ENCODE measurements at regions not wholly inside any gene's neighbourhood (a gene's known extent, or its start where the extent isn't known, plus 50 kb on each side); places are given as distances from the start of the nearest gene placed in this dataset.

GRCh38 chr1:229710746-229711145, 84.7 kb downstream of the URB2 start:
- TF ChIP-seq, protein P1, sequence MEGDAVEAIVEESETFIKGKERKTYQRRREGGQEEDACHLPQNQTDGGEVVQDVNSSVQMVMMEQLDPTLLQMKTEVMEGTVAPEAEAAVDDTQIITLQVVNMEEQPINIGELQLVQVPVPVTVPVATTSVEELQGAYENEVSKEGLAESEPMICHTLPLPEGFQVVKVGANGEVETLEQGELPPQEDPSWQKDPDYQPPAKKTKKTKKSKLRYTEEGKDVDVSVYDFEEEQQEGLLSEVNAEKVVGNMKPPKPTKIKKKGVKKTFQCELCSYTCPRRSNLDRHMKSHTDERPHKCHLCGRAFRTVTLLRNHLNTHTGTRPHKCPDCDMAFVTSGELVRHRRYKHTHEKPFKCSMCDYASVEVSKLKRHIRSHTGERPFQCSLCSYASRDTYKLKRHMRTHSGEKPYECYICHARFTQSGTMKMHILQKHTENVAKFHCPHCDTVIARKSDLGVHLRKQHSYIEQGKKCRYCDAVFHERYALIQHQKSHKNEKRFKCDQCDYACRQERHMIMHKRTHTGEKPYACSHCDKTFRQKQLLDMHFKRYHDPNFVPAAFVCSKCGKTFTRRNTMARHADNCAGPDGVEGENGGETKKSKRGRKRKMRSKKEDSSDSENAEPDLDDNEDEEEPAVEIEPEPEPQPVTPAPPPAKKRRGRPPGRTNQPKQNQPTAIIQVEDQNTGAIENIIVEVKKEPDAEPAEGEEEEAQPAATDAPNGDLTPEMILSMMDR (IDR thresholded peaks at IDR 0.05; ENCODE audit: insufficient read depth, low read depth, low read length, missing control alignments) = no peak
- H3K4me3 ChIP-seq (ENCODE audit: low read length) = no peak overlapping the region
- no peak for DNase-seq (ENCODE audit: low read depth)

GRCh38 chr1:229714306-229714705, 88.3 kb downstream of the URB2 start:
- TF ChIP-seq, protein P1 (IDR thresholded peaks at IDR 0.05; ENCODE audit: insufficient read depth, low read depth, low read length, missing control alignments) = no peak
- no peak overlapping the region for H3K4me3 ChIP-seq (ENCODE audit: low read length)
- no peak for DNase-seq (ENCODE audit: low read depth)

DNA sequence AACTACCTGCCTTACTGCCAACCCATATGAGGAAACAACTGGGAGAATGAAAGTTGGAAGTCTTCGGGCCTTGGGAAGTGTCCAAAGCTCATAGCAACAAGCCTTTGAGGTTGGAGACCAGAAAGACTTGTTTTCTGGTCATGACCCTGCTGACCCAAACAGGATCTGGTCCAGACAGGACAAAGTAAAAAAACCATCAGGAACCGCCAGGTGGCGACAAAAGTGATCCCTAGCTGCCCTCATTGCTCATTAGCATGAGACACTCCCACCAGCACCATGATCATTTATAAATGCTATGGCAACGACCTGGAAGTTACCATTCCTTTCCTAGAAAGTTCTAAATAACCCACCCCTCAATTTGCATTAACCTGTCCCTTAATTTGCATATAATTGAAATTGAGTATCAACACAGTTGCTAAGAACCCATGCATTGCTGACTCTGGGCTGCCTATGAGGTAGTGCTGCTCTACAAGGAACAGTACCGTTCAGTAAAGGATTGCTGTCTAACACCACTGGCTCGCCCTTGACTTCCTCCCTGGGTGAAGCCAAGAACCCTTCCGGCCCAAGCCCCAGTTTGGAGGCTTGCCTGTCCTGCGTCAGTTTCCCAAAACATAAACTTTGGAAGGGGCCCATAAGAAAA, 89.0 kb downstream of the URB2 start:
- DNase-seq (ENCODE audit: low read depth) = peak; percentile 45
- no peak overlapping the region for H3K4me3 ChIP-seq (ENCODE audit: low read length)
- TF ChIP-seq, protein P1 (IDR thresholded peaks at IDR 0.05; ENCODE audit: insufficient read depth, low read depth, low read length, missing control alignments) = peak; percentile 54

DNA sequence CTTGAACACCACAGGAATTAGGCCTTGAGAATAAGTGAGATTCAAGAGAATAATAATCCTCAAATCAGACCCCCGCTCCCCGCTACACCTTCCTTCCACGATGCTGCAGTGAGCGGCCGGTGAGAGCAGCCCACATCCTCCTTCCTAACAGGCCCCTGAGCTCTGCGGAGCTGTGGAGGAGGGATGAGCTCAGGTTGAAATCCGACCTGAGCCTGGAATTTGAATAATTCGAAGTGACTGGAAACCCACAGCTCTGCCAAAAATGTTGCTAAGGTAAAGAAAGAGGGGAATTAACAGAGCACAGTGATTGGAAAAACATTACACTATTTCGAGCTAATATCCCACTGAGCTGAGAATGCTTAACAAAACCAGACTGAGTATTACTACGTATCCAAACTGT, 90.0 kb downstream of the URB2 start:
- DNase-seq (ENCODE audit: low read depth) = no peak
- TF ChIP-seq, protein P1 (IDR thresholded peaks at IDR 0.05; ENCODE audit: insufficient read depth, low read depth, low read length, missing control alignments) = no peak
- H3K4me3 ChIP-seq (ENCODE audit: low read length) = no peak overlapping the region

GRCh38 chr1:229716704-229717103, 90.7 kb downstream of the URB2 start:
- TF ChIP-seq, protein P1 (IDR thresholded peaks at IDR 0.05; ENCODE audit: insufficient read depth, low read depth, low read length, missing control alignments) = no peak
- H3K4me3 ChIP-seq (ENCODE audit: low read length) = no peak overlapping the region
- DNase-seq (ENCODE audit: low read depth) = no peak

GRCh38 chr1:229717786-229718576, 91.9 kb downstream of the URB2 start:
- no peak overlapping the region for H3K4me3 ChIP-seq (ENCODE audit: low read length)
- DNase-seq (ENCODE audit: low read depth) = no peak
- TF ChIP-seq, protein P1 (IDR thresholded peaks at IDR 0.05; ENCODE audit: insufficient read depth, low read depth, low read length, missing control alignments) = no peak
